ENCODE measurements at regions not wholly inside any gene's neighbourhood (a gene's known extent, or its start where the extent isn't known, plus 50 kb on each side); places are given as distances from the start of the nearest gene placed in this dataset.

GRCh38 chrX:26347171-26347570 lies 131.2 kb downstream of the MAGEB5 start:
- DNase-seq: no peak

GRCh38 chrX:26334232-26334631 lies 118.3 kb downstream of the MAGEB5 start:
- DNase-seq: no peak

GRCh38 chrX:26328608-26329319 lies 112.8 kb downstream of the MAGEB5 start:
- no peak for DNase-seq

- DNase-seq: no peak
Measured at GRCh38 chrX:26309262-26309661, 93.3 kb downstream of the MAGEB5 start.

- no peak for DNase-seq
Measured at GRCh38 chrX:26295425-26295824, 79.5 kb downstream of the MAGEB5 start.

- DNase-seq: no peak
Measured at GRCh38 chrX:26286836-26287235, 70.9 kb downstream of the MAGEB5 start.
